MM.1S (cell line): ENCODE measurements at regions not wholly inside any gene's neighbourhood (a gene's known extent, or its start where the extent isn't known, plus 50 kb on each side); places are given as distances from the start of the nearest gene placed in this dataset.

Experiments
- DNase-seq: peaks from one replicate; pipeline ENCODE4 v3.0.0-alpha.2; 2015
- H2AFZ ChIP-seq: fragments of 300-600 bp; sonication (generic); 2 replicates; pipeline ENCODE4 v1.6.0; 2016; ENCODE audit warnings: antibody characterized with exemption, low read length
- H3F3A ChIP-seq: fragments of 300-600 bp; sonication (generic); 2 replicates; pipeline ENCODE4 v1.6.1; 2016; ENCODE audit warnings: mild to moderate bottlenecking, antibody characterized with exemption, low read length, moderate library complexity, mixed read lengths; ENCODE audit not compliant: insufficient read depth
- H3K27ac ChIP-seq: fragments of 300-600 bp; sonication (generic); 2 replicates; pipeline ENCODE4 v1.5.1; 2016; ENCODE audit warnings: mild to moderate bottlenecking, low read length
- H3K27me3 ChIP-seq: fragments of 300-600 bp; sonication (generic); replicated peaks from 2 replicates; pipeline ENCODE4 v1.6.0; 2016; ENCODE audit warnings: low read length; ENCODE audit not compliant: insufficient read depth
- H3K36me3 ChIP-seq: fragments of 300-600 bp; sonication (generic); replicated peaks from 2 replicates; pipeline ENCODE4 v1.6.1; 2016; ENCODE audit warnings: mild to moderate bottlenecking, low read length, mixed read lengths; ENCODE audit not compliant: insufficient read depth
- H3K4me1 ChIP-seq: fragments of 300-600 bp; sonication (generic); 2 replicates; pipeline ENCODE4 v1.6.1; 2016; ENCODE audit warnings: low read length, mixed read lengths
- H3K4me2 ChIP-seq: fragments of 300-600 bp; sonication (generic); 2 replicates; pipeline ENCODE4 v1.6.0; 2016; ENCODE audit warnings: low read depth, low read length
- H3K4me3 ChIP-seq: fragments of 300-600 bp; sonication (generic); 2 replicates; pipeline ENCODE4 v1.5.1; 2016; ENCODE audit warnings: low read length, mixed read lengths
- H3K79me2 ChIP-seq: fragments of 300-600 bp; sonication (generic); 2 replicates; pipeline ENCODE4 v1.6.1; 2016; ENCODE audit warnings: mixed run types, low read length, mixed read lengths
- H3K9ac ChIP-seq: fragments of 300-600 bp; sonication (generic); 2 replicates; pipeline ENCODE4 v1.6.1; 2016; ENCODE audit warnings: low read length, mixed read lengths
- H3K9me2 ChIP-seq: fragments of 300-600 bp; sonication (generic); replicated peaks from 2 replicates; pipeline ENCODE4 v1.6.1; 2016; ENCODE audit warnings: mild to moderate bottlenecking, low read length, mixed read lengths; ENCODE audit not compliant: insufficient read depth
- H3K9me3 ChIP-seq: fragments of 300-600 bp; sonication (generic); replicated peaks from 2 replicates; pipeline ENCODE4 v1.6.1; 2016; ENCODE audit warnings: mild to moderate bottlenecking, low read length, mixed read lengths; ENCODE audit not compliant: insufficient read depth
- H4K20me1 ChIP-seq: fragments of 300-600 bp; sonication (generic); 2 replicates; pipeline ENCODE4 v1.6.1; 2016; ENCODE audit warnings: mild to moderate bottlenecking, low read length, moderate library complexity, mixed read lengths; ENCODE audit not compliant: insufficient read depth
- CTCF ChIP-seq: fragments of 300-600 bp; sonication (generic); IDR thresholded peaks from 2 replicates; pipeline ENCODE4 v1.5.1; 2016; ENCODE audit warnings: antibody characterized with exemption, low read length, mixed read lengths
- EZH2 ChIP-seq: fragments of 300-600 bp; sonication (generic); optimal IDR thresholded peaks from 2 replicates; pipeline ENCODE3; 2017; ENCODE audit warnings: low read depth, mild to moderate bottlenecking, antibody characterized with exemption, low read length, mixed read lengths
- EZH2phosphoT487 ChIP-seq: fragments of 300-600 bp; sonication (generic); IDR thresholded peaks from 2 replicates; pipeline ENCODE4 v1.6.1; 2018; ENCODE audit warnings: antibody characterized with exemption, low read length

- Histone ChIP-seq H3K4me1 (peaks cover 12% of the 10 kb centered on the region), H2AFZ (no peak overlapping the region), H3K4me3 (no peak overlapping the region), H3K79me2 (no peaks in the 10 kb centered on the region), H3K36me3 (no peaks in the 10 kb centered on the region), H3K27me3 (no peaks in the 10 kb centered on the region), H3K27ac (no peak overlapping the region), H3K9ac (no peak overlapping the region), H3K4me2 (no peak overlapping the region), H3F3A (no peaks in the 10 kb centered on the region), H4K20me1 (no peaks in the 10 kb centered on the region), H3K9me2 (no peaks in the 10 kb centered on the region), H3K9me3 (no peaks in the 10 kb centered on the region)
- TF ChIP-seq EZH2 = no peak
- no peak for TF ChIP-seq EZH2phosphoT487
- no peak for TF ChIP-seq CTCF
- no peak for DNase-seq
Observed at GRCh38 chr6:25010176-25010575, 74.4 kb upstream of the RIPOR2 start.

GRCh38 chr6:25010902-25011625 lies 75.3 kb upstream of the RIPOR2 start:
- no peak overlapping the region for H3K4me3 ChIP-seq
- H3K4me2 ChIP-seq = no peak overlapping the region
- peaks cover 12% of the 10 kb centered on the region for H3K4me1 ChIP-seq
- H3K27ac ChIP-seq = no peak overlapping the region
- no peaks in the 10 kb centered on the region for H3K27me3 ChIP-seq
- no peak overlapping the region for H2AFZ ChIP-seq
- no peaks in the 10 kb centered on the region for H3K36me3 ChIP-seq
- H3K9me3 ChIP-seq = no peaks in the 10 kb centered on the region
- no peaks in the 10 kb centered on the region for H3F3A ChIP-seq
- H4K20me1 ChIP-seq = no peaks in the 10 kb centered on the region
- DNase-seq = no peak
- TF ChIP-seq EZH2phosphoT487 = no peak
- TF ChIP-seq EZH2 = no peak
- TF ChIP-seq CTCF = no peak
- H3K9me2 ChIP-seq = no peaks in the 10 kb centered on the region
- no peak overlapping the region for H3K9ac ChIP-seq
- no peaks in the 10 kb centered on the region for H3K79me2 ChIP-seq

- Histone ChIP-seq H3K9me3 (no peaks in the 10 kb centered on the region), H3K36me3 (no peaks in the 10 kb centered on the region), H3K27me3 (no peaks in the 10 kb centered on the region), H3K27ac (no peak overlapping the region), H3K4me2 (no peak overlapping the region), H3K4me1 (no peaks in the 10 kb centered on the region), H3K4me3 (no peak overlapping the region), H3K79me2 (no peaks in the 10 kb centered on the region), H4K20me1 (no peaks in the 10 kb centered on the region), H3K9me2 (no peaks in the 10 kb centered on the region), H2AFZ (no peak overlapping the region), H3F3A (no peaks in the 10 kb centered on the region), H3K9ac (no peak overlapping the region)
- TF ChIP-seq EZH2phosphoT487 (no peak), CTCF (no peak), EZH2 (no peak)
- DNase-seq = no peak
Observed at GRCh38 chr6:25012657-25013056, 76.9 kb upstream of the RIPOR2 start.
